ENCODE measurements at regions not wholly inside any gene's neighbourhood (a gene's known extent, or its start where the extent isn't known, plus 50 kb on each side); places are given as distances from the start of the nearest gene placed in this dataset.
"Not testable (repeated sequence)": the region's sequence is repeated elsewhere in the genome, so short reads cannot be mapped to it uniquely, and the experiment has no call there.

- no peak for DNase-seq (ENCODE audit: low spot score)
- H3K4me3 ChIP-seq, result no peak overlapping the region
- H3K27ac ChIP-seq, result no peak overlapping the region
- TF ChIP-seq CTCF (IDR thresholded peaks at IDR 0.05), result no peak
Measured at GRCh38 chr4:64682946-64683345, 273.7 kb upstream of the TECRL start.

GRCh38 chr4:64682481-64682880, 273.2 kb upstream of the TECRL start:
- no peak for DNase-seq (ENCODE audit: low spot score)
- Histone ChIP-seq H3K27ac (no peak overlapping the region), H3K4me3 (no peak overlapping the region)
- TF ChIP-seq CTCF (IDR thresholded peaks at IDR 0.05), result no peak

DNA sequence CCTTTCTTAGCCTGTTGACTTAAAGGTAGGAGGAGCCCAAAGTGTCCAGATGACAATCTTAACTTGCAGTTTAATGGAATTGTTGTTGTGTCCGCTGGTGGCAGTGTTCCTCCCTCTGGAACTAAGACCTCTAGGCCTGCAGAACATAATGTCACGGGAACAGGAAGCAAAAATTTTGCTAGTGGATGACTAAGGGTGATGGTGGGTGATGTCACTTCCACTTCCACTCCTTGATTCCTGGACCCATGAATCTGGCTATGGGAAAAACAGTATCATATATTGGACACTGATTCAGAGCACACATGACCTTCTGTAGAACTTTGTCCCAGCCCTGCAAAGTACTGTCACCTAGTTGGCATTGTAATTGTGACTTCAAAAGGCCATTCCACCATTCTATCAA, 263.9 kb upstream of the TECRL start:
- not testable (repeated sequence) for DNase-seq (ENCODE audit: low spot score); H3K27ac ChIP-seq; H3K4me3 ChIP-seq

- no peak for DNase-seq (ENCODE audit: low spot score)
- Histone ChIP-seq H3K4me3 (no peak overlapping the region), H3K27ac (no peak overlapping the region)
- no peak for TF ChIP-seq CTCF (IDR thresholded peaks at IDR 0.05)
Measured at GRCh38 chr4:64670647-64671046, 261.4 kb upstream of the TECRL start.

- TF ChIP-seq CTCF (IDR thresholded peaks at IDR 0.05), result no peak
- DNase-seq (ENCODE audit: low spot score), result no peak
- Histone ChIP-seq H3K4me3 (no peak overlapping the region), H3K27ac (no peak overlapping the region)
Measured at GRCh38 chr4:64643841-64644240, 234.6 kb upstream of the TECRL start.

DNA sequence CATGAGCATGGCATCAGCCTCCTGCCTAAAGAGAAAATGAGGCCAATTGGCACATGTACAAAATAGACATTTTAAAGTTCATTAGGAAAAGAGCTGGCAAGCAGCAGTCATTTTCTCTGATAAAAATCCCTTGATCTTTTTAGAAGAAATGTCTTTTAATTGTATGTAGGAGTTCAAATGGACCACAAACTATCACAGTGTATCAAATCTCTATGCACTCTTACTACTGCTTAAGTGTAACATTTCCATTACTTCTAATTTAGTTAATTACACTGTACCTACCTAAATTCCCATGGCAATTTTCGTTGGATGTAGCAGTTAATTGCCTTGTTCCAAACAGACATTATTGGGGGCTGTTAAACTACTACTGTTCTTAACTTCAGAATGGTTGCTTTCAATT, 233.7 kb upstream of the TECRL start:
- TF ChIP-seq CTCF (IDR thresholded peaks at IDR 0.05), result no peak
- no peak overlapping the region for H3K4me3 ChIP-seq
- H3K27ac ChIP-seq, result no peak overlapping the region
- no peak for DNase-seq (ENCODE audit: low spot score)

DNA sequence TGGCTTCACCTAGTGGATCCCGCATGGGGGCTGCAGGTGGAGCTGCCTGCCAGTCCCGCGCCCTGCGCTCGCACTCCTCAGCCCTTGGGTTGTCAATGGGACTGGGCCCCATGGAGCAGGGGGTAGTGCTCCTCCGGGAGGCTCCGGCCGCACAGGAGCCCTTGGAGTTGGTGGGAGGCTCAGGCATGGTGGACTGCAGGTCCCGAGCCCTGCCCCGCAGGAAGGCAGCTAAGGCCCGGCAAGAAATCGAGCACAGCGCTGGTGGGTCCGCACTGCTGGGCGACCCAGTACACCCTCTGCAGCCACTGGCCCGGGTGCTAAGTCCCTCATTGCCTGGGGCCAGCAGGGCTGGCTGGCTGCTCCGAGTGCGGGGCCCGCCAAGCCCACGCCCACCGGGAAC, 231.2 kb upstream of the TECRL start:
- DNase-seq (ENCODE audit: low spot score); H3K27ac ChIP-seq; H3K4me3 ChIP-seq: not testable (repeated sequence)

DNA sequence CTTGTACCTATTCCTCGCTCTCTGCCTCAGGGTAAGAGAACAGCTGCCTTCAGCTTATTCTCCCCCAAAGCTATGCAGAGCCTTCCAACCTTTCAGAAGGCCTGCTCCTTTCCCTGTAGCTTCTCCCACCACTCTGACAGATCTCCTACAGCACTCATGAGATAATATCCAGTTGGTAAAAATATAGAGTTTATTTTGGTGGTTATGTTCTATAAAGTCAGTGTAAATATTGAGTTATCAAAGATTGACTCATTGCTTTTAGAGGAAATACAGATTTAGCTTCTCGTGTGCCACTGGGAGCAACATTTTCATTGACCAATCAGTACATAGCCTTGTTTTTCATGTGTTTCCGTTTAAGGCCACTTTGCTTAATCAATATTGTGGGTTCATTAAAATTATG, 216.2 kb upstream of the TECRL start:
- Histone ChIP-seq H3K4me3 (no peak overlapping the region), H3K27ac (no peak overlapping the region)
- DNase-seq (ENCODE audit: low spot score), result no peak
- no peak for TF ChIP-seq CTCF (IDR thresholded peaks at IDR 0.05)

Data from coronary artery (tissue), 2 donors.